ENCODE measurements at regions not wholly inside any gene's neighbourhood (a gene's known extent, or its start where the extent isn't known, plus 50 kb on each side); places are given as distances from the start of the nearest gene placed in this dataset.

GRCh38 chr5:3393122-3393919 lies 202.3 kb upstream of the IRX1 start:
- TF ChIP-seq CTCF (IDR thresholded peaks at IDR 0.05) = no peak
- TF ChIP-seq POLR2A (IDR thresholded peaks at IDR 0.05) = no peak
- 87% methylated on average over 27 of the region's 27 CpGs for WGBS, 2 donors

GRCh38 chr5:3392306-3392939 lies 203.2 kb upstream of the IRX1 start:
- 68 to 73% methylated on average over 4 to 6 of the region's 6 CpGs for WGBS, 2 donors
- TF ChIP-seq CTCF (IDR thresholded peaks at IDR 0.05) = no peak
- TF ChIP-seq POLR2A (IDR thresholded peaks at IDR 0.05) = no peak
- no peak overlapping the region for H3K4me3 ChIP-seq (ENCODE audit: low read depth, poor library complexity, severe bottlenecking)
- intact Hi-C loops (cut with DNase I; ENCODE audit: low total_unique reads) = no loop called here
- DNase-seq (ENCODE audit: low spot score in 2 of 2) = no peak

More at GRCh38 chr5:3393122-3393919, 202.3 kb upstream of the IRX1 start:
- no peak overlapping the region for H3K4me3 ChIP-seq (ENCODE audit: low read depth, poor library complexity, severe bottlenecking)
- intact Hi-C loops (cut with DNase I; ENCODE audit: low total_unique reads) = no loop called here
- DNase-seq (ENCODE audit: low spot score in 2 of 2) = no peak

GRCh38 chr5:3391210-3391609 lies 204.4 kb upstream of the IRX1 start:
- H3K4me3 ChIP-seq (ENCODE audit: low read depth, poor library complexity, severe bottlenecking) = no peak overlapping the region
- TF ChIP-seq POLR2A (IDR thresholded peaks at IDR 0.05) (no peak), CTCF (IDR thresholded peaks at IDR 0.05) (no peak)
- DNase-seq (ENCODE audit: low spot score in 2 of 2) = no peak
- 89 to 92% methylated on average over 7 of the region's 7 CpGs for WGBS, 2 donors
- intact Hi-C loops (cut with DNase I; ENCODE audit: low total_unique reads) = no loop called here

GRCh38 chr5:3389471-3390026 lies 206.1 kb upstream of the IRX1 start:
- WGBS, 2 donors = 60 to 67% methylated on average over 10 to 11 of the region's 11 CpGs
- no peak for DNase-seq (ENCODE audit: low spot score in 2 of 2)
- no peak overlapping the region for H3K4me3 ChIP-seq (ENCODE audit: low read depth, poor library complexity, severe bottlenecking)
- TF ChIP-seq POLR2A (IDR thresholded peaks at IDR 0.05) = no peak
- intact Hi-C loops (cut with DNase I; ENCODE audit: low total_unique reads) = no loop called here

GRCh38 chr5:3386637-3387036 lies 209.0 kb upstream of the IRX1 start:
- intact Hi-C loops (cut with DNase I; ENCODE audit: low total_unique reads) = no loop called here
- no peak overlapping the region for H3K4me3 ChIP-seq (ENCODE audit: low read depth, poor library complexity, severe bottlenecking)
- 85 to 86% methylated on average over 17 of the region's 17 CpGs for WGBS, 2 donors
- no peak for DNase-seq (ENCODE audit: low spot score in 2 of 2)
- TF ChIP-seq POLR2A (IDR thresholded peaks at IDR 0.05) = no peak
- no peak for TF ChIP-seq CTCF (IDR thresholded peaks at IDR 0.05)

- no peak for DNase-seq (ENCODE audit: low spot score in 2 of 2)
- WGBS, 2 donors = 78 to 84% methylated on average over 16 of the region's 16 CpGs
- no peak for TF ChIP-seq CTCF (IDR thresholded peaks at IDR 0.05)
- no peak for TF ChIP-seq POLR2A (IDR thresholded peaks at IDR 0.05)
- no peak overlapping the region for H3K4me3 ChIP-seq (ENCODE audit: low read depth, poor library complexity, severe bottlenecking)
- intact Hi-C loops (cut with DNase I; ENCODE audit: low total_unique reads) = no loop called here
Measured at GRCh38 chr5:3385991-3386519, 209.6 kb upstream of the IRX1 start.

Data from lower leg skin (tissue), 4 donors.